ENCODE measurements at regions not wholly inside any gene's neighbourhood (a gene's known extent, or its start where the extent isn't known, plus 50 kb on each side); places are given as distances from the start of the nearest gene placed in this dataset.

- H3K4me1 ChIP-seq (replicated peaks in 1 of 2): no peaks in the 10 kb centered on the region
- in situ Hi-C loops (cut with MboI; ENCODE audit: low pct_unique_long_range_greater_than_20kb in 2 of 9, low sequenced_read_pairs in 9 of 9, unreplicated experiment in 9 of 9): no loop called here
- H3K27ac ChIP-seq: no peak overlapping the region
- no peak for ATAC-seq (replicated peaks in 6 of 8)
- H3K4me3 ChIP-seq: no peak overlapping the region
- WGBS, 10 experiments: 28 to 100% (median 79%) methylated on average over 1 to 9 of the region's 27 CpGs; no CpG with 5 or more reads in 5 of the 10 experiments
Measured at GRCh38 chr22:49371325-49372110, 456.2 kb downstream of the BRD1 start.

GRCh38 chr22:49370627-49371301, 456.9 kb downstream of the BRD1 start:
- WGBS, 10 experiments: 11 to 80% (median 55%) methylated on average over 1 to 11 of the region's 29 CpGs
- no peak overlapping the region for H3K27ac ChIP-seq
- no peaks in the 10 kb centered on the region for H3K4me1 ChIP-seq (replicated peaks in 1 of 2)
- no peak for ATAC-seq (replicated peaks in 6 of 8)
- no peak overlapping the region for H3K4me3 ChIP-seq
- in situ Hi-C loops (cut with MboI; ENCODE audit: low pct_unique_long_range_greater_than_20kb in 2 of 9, low sequenced_read_pairs in 9 of 9, unreplicated experiment in 9 of 9): no loop called here

GRCh38 chr22:49369726-49370626, 457.7 kb downstream of the BRD1 start:
- Histone ChIP-seq H3K27ac (no peak overlapping the region), H3K4me3 (no peak overlapping the region), H3K4me1 (replicated peaks in 1 of 2) (no peaks in the 10 kb centered on the region)
- in situ Hi-C loops (cut with MboI; ENCODE audit: low pct_unique_long_range_greater_than_20kb in 2 of 9, low sequenced_read_pairs in 9 of 9, unreplicated experiment in 9 of 9): no loop called here
- no peak for ATAC-seq (replicated peaks in 6 of 8)
- 10 to 80% (median 41%) methylated on average over 1 to 5 of the region's 22 CpGs; no CpG with 5 or more reads in 4 of the 10 experiments for WGBS, 10 experiments

- ATAC-seq (replicated peaks in 6 of 8): peak in 3 of 8 experiments; percentile 56 to 62 (median 61)
- WGBS, 10 experiments: 8 to 90% (median 58%) methylated on average over 3 to 13 of the region's 41 CpGs; no CpG with 5 or more reads in 4 of the 10 experiments
- Histone ChIP-seq H3K27ac (no peak overlapping the region), H3K4me3 (no peak overlapping the region), H3K4me1 (replicated peaks in 1 of 2) (no peaks in the 10 kb centered on the region)
- in situ Hi-C loops (cut with MboI; ENCODE audit: low pct_unique_long_range_greater_than_20kb in 2 of 9, low sequenced_read_pairs in 9 of 9, unreplicated experiment in 9 of 9): no loop called here
Measured at GRCh38 chr22:49368976-49369725, 458.5 kb downstream of the BRD1 start.

GRCh38 chr22:49368221-49368975, 459.3 kb downstream of the BRD1 start:
- ATAC-seq (replicated peaks in 6 of 8): no peak
- Histone ChIP-seq H3K4me3 (no peak overlapping the region), H3K27ac (no peak overlapping the region), H3K4me1 (replicated peaks in 1 of 2) (no peaks in the 10 kb centered on the region)
- in situ Hi-C loops (cut with MboI; ENCODE audit: low pct_unique_long_range_greater_than_20kb in 2 of 9, low sequenced_read_pairs in 9 of 9, unreplicated experiment in 9 of 9): no loop called here
- WGBS, 10 experiments: 47 to 92% (median 60%) methylated on average over 1 to 12 of the region's 19 CpGs; no CpG with 5 or more reads in 3 of the 10 experiments

- in situ Hi-C loops (cut with MboI; ENCODE audit: low pct_unique_long_range_greater_than_20kb in 2 of 9, low sequenced_read_pairs in 9 of 9, unreplicated experiment in 9 of 9): no loop called here
- no peak overlapping the region for H3K4me3 ChIP-seq
- WGBS, 10 experiments: 0 to 80% (median 62%) methylated on average over 1 to 5 of the region's 10 CpGs; no CpG with 5 or more reads in 3 of the 10 experiments
- H3K27ac ChIP-seq: no peak overlapping the region
- peak in 1 of 8 experiments; percentile 29 for ATAC-seq (replicated peaks in 6 of 8)
- H3K4me1 ChIP-seq (replicated peaks in 1 of 2): no peaks in the 10 kb centered on the region
Measured at GRCh38 chr22:49367041-49367697, 460.5 kb downstream of the BRD1 start.

- Histone ChIP-seq H3K4me3 (no peak overlapping the region), H3K27ac (no peak overlapping the region), H3K4me1 (replicated peaks in 1 of 2) (no peaks in the 10 kb centered on the region)
- in situ Hi-C loops (cut with MboI; ENCODE audit: low pct_unique_long_range_greater_than_20kb in 2 of 9, low sequenced_read_pairs in 9 of 9, unreplicated experiment in 9 of 9): no loop called here
- WGBS, 10 experiments: 4 to 100% (median 90%) methylated on average over 1 to 8 of the region's 11 CpGs; no CpG with 5 or more reads in 6 of the 10 experiments
- ATAC-seq (replicated peaks in 6 of 8): no peak
Measured at GRCh38 chr22:49366437-49366836, 461.2 kb downstream of the BRD1 start.

- ATAC-seq (replicated peaks in 6 of 8): no peak
- in situ Hi-C loops (cut with MboI; ENCODE audit: low pct_unique_long_range_greater_than_20kb in 2 of 9, low sequenced_read_pairs in 9 of 9, unreplicated experiment in 9 of 9): no loop called here
- 20 to 100% (median 46%) methylated on average over 1 to 9 of the region's 14 CpGs; no CpG with 5 or more reads in 2 of the 10 experiments for WGBS, 10 experiments
- Histone ChIP-seq H3K4me3 (no peak overlapping the region), H3K27ac (no peak overlapping the region), H3K4me1 (replicated peaks in 1 of 2) (no peaks in the 10 kb centered on the region)
Measured at GRCh38 chr22:49365910-49366309, 461.8 kb downstream of the BRD1 start.

GRCh38 chr22:49365191-49365837, 462.4 kb downstream of the BRD1 start:
- H3K27ac ChIP-seq: no peak overlapping the region
- H3K4me1 ChIP-seq (replicated peaks in 1 of 2): no peaks in the 10 kb centered on the region
- in situ Hi-C loops (cut with MboI; ENCODE audit: low pct_unique_long_range_greater_than_20kb in 2 of 9, low sequenced_read_pairs in 9 of 9, unreplicated experiment in 9 of 9): no loop called here
- H3K4me3 ChIP-seq: no peak overlapping the region
- 0 to 90% (median 75%) methylated on average over 1 to 9 of the region's 15 CpGs; no CpG with 5 or more reads in 3 of the 10 experiments for whole genome bisulfite sequencing, 10 experiments
- ATAC-seq (replicated peaks in 6 of 8): no peak

GRCh38 chr22:49364398-49364797, 463.3 kb downstream of the BRD1 start:
- 10 to 83% (median 60%) methylated on average over 2 to 9 of the region's 15 CpGs; no CpG with 5 or more reads in 5 of the 10 experiments for WGBS, 10 experiments

More at GRCh38 chr22:49364398-49364797, 463.3 kb downstream of the BRD1 start:
- no peak for ATAC-seq (replicated peaks in 6 of 8)
- Histone ChIP-seq H3K27ac (no peak overlapping the region), H3K4me3 (no peak overlapping the region), H3K4me1 (replicated peaks in 1 of 2) (no peaks in the 10 kb centered on the region)
- in situ Hi-C loops (cut with MboI; ENCODE audit: low pct_unique_long_range_greater_than_20kb in 2 of 9, low sequenced_read_pairs in 9 of 9, unreplicated experiment in 9 of 9): no loop called here
